ENCODE measurements at regions not wholly inside any gene's neighbourhood (a gene's known extent, or its start where the extent isn't known, plus 50 kb on each side); places are given as distances from the start of the nearest gene placed in this dataset.
A peak's percentile ranks its signal among the peaks of the same experiment; 100 is the strongest.

- DNase-seq, result peak; percentile 33
Observed at GRCh38 chr1:119565131-119565772, 58.2 kb downstream of the HSD3B1 start.

GRCh38 chr1:119569095-119569494 is 62.1 kb downstream of the HSD3B1 start:
- no peak for DNase-seq

All from CD4-positive, alpha-beta T cell treated with Interleukin-15 for 1 hour (primary cell).